Chondrocyte (in vitro differentiated cells): ENCODE measurements at regions not wholly inside any gene's neighbourhood (a gene's known extent, or its start where the extent isn't known, plus 50 kb on each side); places are given as distances from the start of the nearest gene placed in this dataset.

Experiments
- DNase-seq: peaks from one replicate; pipeline ENCODE4 v3.0.0; 2021; ENCODE audit warnings: mixed read lengths, low spot score
- H3K27ac Mint-ChIP-seq: one replicate; pipeline ENCODE4 v1.8.0; 2021; ENCODE audit warnings: mild to moderate bottlenecking, moderate library complexity, mixed read lengths; ENCODE audit not compliant: unreplicated experiment
- H3K27me3 Mint-ChIP-seq: 2 replicates; pipeline ENCODE4 v1.8.0; 2021; ENCODE audit warnings: low read depth, mixed read lengths
- H3K36me3 Mint-ChIP-seq: 2 replicates; pipeline ENCODE4 v1.8.0; 2021; ENCODE audit warnings: low read depth, mixed read lengths
- H3K4me1 Mint-ChIP-seq: 2 replicates; pipeline ENCODE4 v1.8.0; 2021; ENCODE audit warnings: low read depth, mild to moderate bottlenecking, mixed read lengths
- H3K4me3 Mint-ChIP-seq: one replicate; pipeline ENCODE4 v1.8.0; 2021; ENCODE audit warnings: mild to moderate bottlenecking, moderate library complexity, mixed read lengths; ENCODE audit not compliant: unreplicated experiment
- H3K9me3 Mint-ChIP-seq: 2 replicates; pipeline ENCODE4 v1.8.0; 2021; ENCODE audit warnings: low read depth, mixed read lengths
- TF ChIP-seq, protein P1 (sequence below): fragments of 200-600 bp; sonication (generic); IDR thresholded peaks from 2 replicates; pipeline ENCODE4 v1.5.0; 2021; ENCODE audit warnings: antibody characterized with exemption, mild to moderate bottlenecking, moderate library complexity

- TF ChIP-seq, protein P1, sequence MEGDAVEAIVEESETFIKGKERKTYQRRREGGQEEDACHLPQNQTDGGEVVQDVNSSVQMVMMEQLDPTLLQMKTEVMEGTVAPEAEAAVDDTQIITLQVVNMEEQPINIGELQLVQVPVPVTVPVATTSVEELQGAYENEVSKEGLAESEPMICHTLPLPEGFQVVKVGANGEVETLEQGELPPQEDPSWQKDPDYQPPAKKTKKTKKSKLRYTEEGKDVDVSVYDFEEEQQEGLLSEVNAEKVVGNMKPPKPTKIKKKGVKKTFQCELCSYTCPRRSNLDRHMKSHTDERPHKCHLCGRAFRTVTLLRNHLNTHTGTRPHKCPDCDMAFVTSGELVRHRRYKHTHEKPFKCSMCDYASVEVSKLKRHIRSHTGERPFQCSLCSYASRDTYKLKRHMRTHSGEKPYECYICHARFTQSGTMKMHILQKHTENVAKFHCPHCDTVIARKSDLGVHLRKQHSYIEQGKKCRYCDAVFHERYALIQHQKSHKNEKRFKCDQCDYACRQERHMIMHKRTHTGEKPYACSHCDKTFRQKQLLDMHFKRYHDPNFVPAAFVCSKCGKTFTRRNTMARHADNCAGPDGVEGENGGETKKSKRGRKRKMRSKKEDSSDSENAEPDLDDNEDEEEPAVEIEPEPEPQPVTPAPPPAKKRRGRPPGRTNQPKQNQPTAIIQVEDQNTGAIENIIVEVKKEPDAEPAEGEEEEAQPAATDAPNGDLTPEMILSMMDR = no peak
- Mint-ChIP-seq H3K9me3 (peaks cover 6% of the 10 kb centered on the region), H3K27me3 (peaks cover 3% of the 10 kb centered on the region), H3K4me1 (no peaks in the 10 kb centered on the region), H3K4me3 (no peak overlapping the region), H3K36me3 (no peaks in the 10 kb centered on the region), H3K27ac (no peak overlapping the region)
- DNase-seq = no peak
Observed at GRCh38 chr7:97578225-97578624, 153.7 kb upstream of the TAC1 start.

DNA sequence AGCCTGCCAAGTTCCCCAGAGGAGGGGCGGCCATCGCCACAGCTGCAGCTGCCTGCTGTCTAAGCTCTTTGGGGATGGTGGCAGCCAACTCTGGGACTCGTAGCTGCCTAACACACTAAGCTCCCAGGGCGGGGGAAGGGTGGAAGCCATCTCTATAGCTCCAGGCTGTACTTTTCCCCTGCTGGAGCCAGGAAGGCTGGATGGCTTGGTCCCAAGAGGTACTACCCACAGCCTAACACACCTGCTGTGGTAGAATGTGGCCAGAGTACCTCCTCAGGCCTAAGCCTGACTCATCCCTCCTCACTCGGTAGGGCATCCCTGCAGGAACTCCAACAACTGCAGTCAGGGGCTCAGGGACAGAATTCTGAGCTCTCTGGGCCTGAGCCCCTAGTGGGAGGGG lies 151.7 kb upstream of the TAC1 start:
- no peak overlapping the region for H3K4me3 Mint-ChIP-seq
- no peak overlapping the region for H3K27ac Mint-ChIP-seq
- no peaks in the 10 kb centered on the region for H3K36me3 Mint-ChIP-seq
- no peak for DNase-seq
- peaks cover 3% of the 10 kb centered on the region for H3K27me3 Mint-ChIP-seq
- no peaks in the 10 kb centered on the region for H3K4me1 Mint-ChIP-seq
- peaks cover 6% of the 10 kb centered on the region for H3K9me3 Mint-ChIP-seq
- TF ChIP-seq, protein P1 = no peak

GRCh38 chr7:97595439-97595838 lies 136.4 kb upstream of the TAC1 start:
- Mint-ChIP-seq H3K27ac (no peak overlapping the region), H3K9me3 (peaks cover 5% of the 10 kb centered on the region), H3K27me3 (no peaks in the 10 kb centered on the region), H3K4me1 (no peaks in the 10 kb centered on the region), H3K4me3 (no peak overlapping the region), H3K36me3 (no peaks in the 10 kb centered on the region)
- no peak for DNase-seq
- TF ChIP-seq, protein P1 = no peak

DNA sequence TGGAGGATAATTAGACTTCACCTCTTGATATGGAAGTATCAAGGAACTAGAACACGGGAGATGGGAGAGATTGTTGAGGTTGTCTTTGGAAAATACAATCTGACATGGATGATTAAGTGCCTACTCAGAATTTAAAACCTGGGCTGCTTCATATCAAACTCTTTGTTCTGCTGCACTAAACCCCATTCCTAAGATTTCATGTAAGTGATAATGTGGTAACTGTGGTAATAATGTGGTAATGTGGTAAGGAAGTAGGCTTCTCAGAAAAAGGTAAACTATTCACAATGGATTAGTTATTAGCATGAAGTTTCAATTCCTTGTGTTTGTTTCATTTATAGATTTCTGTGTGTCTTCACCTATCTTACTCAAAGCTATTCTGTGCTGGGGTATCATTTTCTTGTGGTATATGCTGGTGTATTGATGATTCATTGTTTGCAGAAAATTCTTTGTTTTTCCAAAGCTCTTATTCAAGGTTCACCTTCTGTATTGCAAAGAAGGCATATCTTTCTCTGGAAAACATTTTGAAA lies 129.9 kb upstream of the TAC1 start:
- no peaks in the 10 kb centered on the region for H3K36me3 Mint-ChIP-seq

DNA sequence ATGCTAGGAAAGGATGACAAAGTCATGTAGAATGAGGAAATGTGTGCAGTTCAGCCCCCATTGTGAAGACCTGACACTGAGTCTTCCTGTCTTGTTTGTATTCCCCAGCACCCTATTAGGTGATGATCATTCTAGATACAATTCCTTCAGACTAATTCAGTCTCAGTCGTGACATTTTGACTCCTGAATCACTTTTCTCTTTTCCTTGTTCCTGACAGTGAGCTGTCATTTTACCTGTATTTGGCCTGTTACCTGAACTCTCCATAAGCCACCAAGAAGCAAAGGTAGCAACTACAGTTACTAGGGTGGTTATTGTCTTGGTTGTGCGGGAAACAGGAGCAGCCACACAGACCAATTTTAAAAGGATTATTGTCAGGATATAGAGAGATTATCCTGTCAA lies 111.4 kb upstream of the TAC1 start:
- Mint-ChIP-seq H3K27me3 (no peaks in the 10 kb centered on the region), H3K9me3 (peaks cover 2% of the 10 kb centered on the region), H3K36me3 (no peaks in the 10 kb centered on the region), H3K4me3 (no peak overlapping the region), H3K27ac (no peak overlapping the region), H3K4me1 (no peaks in the 10 kb centered on the region)
- TF ChIP-seq, protein P1 = no peak
- no peak for DNase-seq

More for the DNA sequence above, 129.9 kb upstream of the TAC1 start:
- H3K27ac Mint-ChIP-seq = no peak overlapping the region
- H3K4me1 Mint-ChIP-seq = no peaks in the 10 kb centered on the region
- H3K27me3 Mint-ChIP-seq = no peaks in the 10 kb centered on the region
- peaks cover 7% of the 10 kb centered on the region for H3K9me3 Mint-ChIP-seq
- no peak overlapping the region for H3K4me3 Mint-ChIP-seq
- TF ChIP-seq, protein P1 = no peak
- no peak for DNase-seq
